Progenitor cell of endocrine pancreas (in vitro differentiated cells): ENCODE measurements at regions not wholly inside any gene's neighbourhood (a gene's known extent, or its start where the extent isn't known, plus 50 kb on each side); places are given as distances from the start of the nearest gene placed in this dataset.

Experiments
- DNase-seq: peaks from one replicate; pipeline ENCODE4 v3.0.0; 2021; ENCODE audit warnings: low spot score; ENCODE audit not compliant: unreplicated experiment
- H3K27ac Mint-ChIP-seq: 2 replicates; pipeline ENCODE4 v1.8.0; 2021; ENCODE audit warnings: mild to moderate bottlenecking, moderate library complexity, mixed read lengths
- H3K27me3 Mint-ChIP-seq: 2 replicates; pipeline ENCODE4 v1.8.0; 2021; ENCODE audit warnings: mixed read lengths
- H3K36me3 Mint-ChIP-seq: 2 replicates; pipeline ENCODE4 v1.8.0; 2022; ENCODE audit warnings: mixed read lengths; ENCODE audit not compliant: insufficient read depth
- H3K4me1 Mint-ChIP-seq: 2 replicates; pipeline ENCODE4 v1.8.0; 2021; ENCODE audit warnings: low read depth, mixed read lengths
- H3K4me3 Mint-ChIP-seq: 2 replicates; pipeline ENCODE4 v1.8.0; 2021; ENCODE audit warnings: low read depth, mild to moderate bottlenecking, moderate library complexity, mixed read lengths
- H3K9me3 Mint-ChIP-seq: 2 replicates; pipeline ENCODE4 v1.8.0; 2021; ENCODE audit warnings: low read depth, mixed read lengths
- TF ChIP-seq, protein P1 (sequence below): fragments of 200-600 bp; sonication (generic); IDR thresholded peaks from one replicate; pipeline ENCODE4 v1.5.0; 2021; ENCODE audit warnings: antibody characterized with exemption, mild to moderate bottlenecking; ENCODE audit not compliant: unreplicated experiment

DNA sequence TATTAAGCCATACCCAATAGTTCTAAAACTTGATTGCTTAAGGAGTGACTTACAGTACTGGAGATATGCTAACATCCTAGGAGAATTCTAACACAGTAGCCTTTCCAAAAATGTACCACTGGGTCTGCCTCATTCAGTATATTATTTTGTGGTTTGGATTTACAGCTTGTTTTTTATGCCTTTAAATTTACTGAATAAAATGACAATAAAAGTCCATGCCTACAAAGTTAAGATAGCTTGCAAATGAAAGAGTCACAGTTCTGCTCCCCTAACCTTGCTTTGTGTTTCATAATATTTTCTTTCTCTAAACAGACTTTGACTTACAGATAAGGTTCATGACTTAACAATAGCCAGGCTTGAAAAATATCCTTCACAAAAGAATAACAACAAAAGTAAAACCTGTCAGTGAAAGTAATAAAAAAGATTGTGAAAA, 951.1 kb upstream of the NUDT12 start:
- no peak overlapping the region for H3K27ac Mint-ChIP-seq
- no peak overlapping the region for H3K4me3 Mint-ChIP-seq
- TF ChIP-seq, protein P1, sequence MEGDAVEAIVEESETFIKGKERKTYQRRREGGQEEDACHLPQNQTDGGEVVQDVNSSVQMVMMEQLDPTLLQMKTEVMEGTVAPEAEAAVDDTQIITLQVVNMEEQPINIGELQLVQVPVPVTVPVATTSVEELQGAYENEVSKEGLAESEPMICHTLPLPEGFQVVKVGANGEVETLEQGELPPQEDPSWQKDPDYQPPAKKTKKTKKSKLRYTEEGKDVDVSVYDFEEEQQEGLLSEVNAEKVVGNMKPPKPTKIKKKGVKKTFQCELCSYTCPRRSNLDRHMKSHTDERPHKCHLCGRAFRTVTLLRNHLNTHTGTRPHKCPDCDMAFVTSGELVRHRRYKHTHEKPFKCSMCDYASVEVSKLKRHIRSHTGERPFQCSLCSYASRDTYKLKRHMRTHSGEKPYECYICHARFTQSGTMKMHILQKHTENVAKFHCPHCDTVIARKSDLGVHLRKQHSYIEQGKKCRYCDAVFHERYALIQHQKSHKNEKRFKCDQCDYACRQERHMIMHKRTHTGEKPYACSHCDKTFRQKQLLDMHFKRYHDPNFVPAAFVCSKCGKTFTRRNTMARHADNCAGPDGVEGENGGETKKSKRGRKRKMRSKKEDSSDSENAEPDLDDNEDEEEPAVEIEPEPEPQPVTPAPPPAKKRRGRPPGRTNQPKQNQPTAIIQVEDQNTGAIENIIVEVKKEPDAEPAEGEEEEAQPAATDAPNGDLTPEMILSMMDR: no peak
- H3K4me1 Mint-ChIP-seq: peaks cover 7% of the 10 kb centered on the region
- no peaks in the 10 kb centered on the region for H3K27me3 Mint-ChIP-seq
- peaks cover 4% of the 10 kb centered on the region for H3K36me3 Mint-ChIP-seq
- H3K9me3 Mint-ChIP-seq: peaks cover 9% of the 10 kb centered on the region
- DNase-seq: no peak

DNA sequence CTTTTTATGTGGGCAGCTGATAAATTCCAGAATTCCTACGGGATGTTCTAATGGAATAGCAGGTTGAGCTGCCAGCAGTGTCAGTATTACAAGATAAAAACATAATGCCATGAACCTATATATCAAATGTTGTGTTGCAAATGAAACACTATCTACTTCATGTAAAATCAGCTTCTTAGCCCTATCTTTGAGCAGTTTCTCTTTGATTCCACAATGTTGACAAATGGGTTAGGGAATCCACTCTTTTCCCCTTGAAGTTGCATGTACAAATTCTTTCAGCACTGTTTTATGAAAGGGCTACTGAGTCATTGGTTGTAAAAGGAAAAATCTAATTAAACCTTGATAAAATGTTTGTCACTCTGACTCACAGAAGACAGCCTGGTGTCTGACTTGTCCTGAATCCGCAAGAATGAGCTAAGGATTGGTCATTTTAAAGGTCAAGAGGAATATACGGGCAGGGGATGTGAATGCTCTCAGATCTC, 950.6 kb upstream of the NUDT12 start:
- peaks cover 9% of the 10 kb centered on the region for H3K9me3 Mint-ChIP-seq
- no peaks in the 10 kb centered on the region for H3K27me3 Mint-ChIP-seq
- no peak overlapping the region for H3K27ac Mint-ChIP-seq
- no peak overlapping the region for H3K4me3 Mint-ChIP-seq
- DNase-seq: no peak
- TF ChIP-seq, protein P1: no peak
- H3K4me1 Mint-ChIP-seq: peaks cover 7% of the 10 kb centered on the region
- peaks cover 4% of the 10 kb centered on the region for H3K36me3 Mint-ChIP-seq

DNA sequence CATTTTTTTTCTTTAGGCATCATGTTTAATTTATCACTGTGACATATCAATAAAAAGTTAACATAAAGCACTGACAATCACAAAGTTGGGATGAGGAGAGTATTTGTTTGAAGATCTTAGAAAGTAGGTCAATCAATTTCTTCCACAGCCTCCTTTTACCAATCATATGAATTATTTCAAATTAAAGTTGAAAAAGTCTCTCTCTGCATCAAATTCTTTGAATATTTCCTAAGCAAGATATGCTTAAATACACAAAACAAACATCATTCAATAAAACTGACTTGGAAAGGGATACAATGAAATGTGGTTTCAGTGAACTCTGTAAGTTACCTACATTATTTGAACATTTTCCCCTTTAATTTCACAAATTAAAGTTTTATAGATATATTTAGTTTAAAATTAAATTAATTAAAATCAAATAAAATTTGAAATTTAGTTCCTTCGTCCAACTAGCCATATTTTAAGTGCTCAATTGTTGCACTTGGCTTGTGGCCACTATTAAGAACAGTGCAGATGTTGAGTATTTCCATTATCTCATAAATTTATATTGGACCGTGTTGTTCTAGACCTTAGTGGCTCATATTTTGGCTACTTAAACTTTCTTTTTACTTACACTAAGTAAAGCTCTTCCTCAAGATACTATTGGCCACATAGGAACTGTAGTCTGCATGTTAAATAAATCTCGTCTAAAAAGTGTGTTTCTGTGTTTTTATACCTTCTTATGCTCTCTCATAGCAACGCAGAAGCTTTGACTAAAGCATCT, 949.7 kb upstream of the NUDT12 start:
- peaks cover 7% of the 10 kb centered on the region for H3K4me1 Mint-ChIP-seq
- no peak overlapping the region for H3K27ac Mint-ChIP-seq
- TF ChIP-seq, protein P1: no peak
- H3K36me3 Mint-ChIP-seq: peaks cover 4% of the 10 kb centered on the region
- no peak overlapping the region for H3K4me3 Mint-ChIP-seq
- peaks cover 9% of the 10 kb centered on the region for H3K9me3 Mint-ChIP-seq
- no peak for DNase-seq
- H3K27me3 Mint-ChIP-seq: no peaks in the 10 kb centered on the region

DNA sequence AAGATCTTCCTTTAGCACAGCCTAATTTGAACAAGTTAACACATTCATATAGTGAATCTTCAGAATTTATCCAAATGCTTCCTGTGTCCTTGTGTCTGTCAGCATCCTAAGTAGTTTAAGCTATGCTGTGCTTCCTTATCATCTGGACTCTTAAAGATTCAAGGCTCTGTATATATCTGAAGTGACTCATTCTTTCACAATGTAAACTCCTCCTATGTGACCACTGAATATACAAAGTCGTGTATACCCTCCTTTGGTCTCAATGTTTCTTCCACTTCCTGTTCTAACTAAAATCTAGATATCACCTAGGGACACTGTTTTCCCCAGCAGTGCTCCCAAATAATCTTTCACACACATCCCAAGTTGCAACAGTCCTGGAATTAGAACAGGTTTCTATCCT, 935.7 kb upstream of the NUDT12 start:
- H3K9me3 Mint-ChIP-seq: peaks cover 6% of the 10 kb centered on the region
- no peaks in the 10 kb centered on the region for H3K36me3 Mint-ChIP-seq
- H3K27ac Mint-ChIP-seq: no peak overlapping the region
- no peaks in the 10 kb centered on the region for H3K27me3 Mint-ChIP-seq
- peaks cover 2% of the 10 kb centered on the region for H3K4me1 Mint-ChIP-seq
- no peak overlapping the region for H3K4me3 Mint-ChIP-seq
- TF ChIP-seq, protein P1: no peak
- no peak for DNase-seq

DNA sequence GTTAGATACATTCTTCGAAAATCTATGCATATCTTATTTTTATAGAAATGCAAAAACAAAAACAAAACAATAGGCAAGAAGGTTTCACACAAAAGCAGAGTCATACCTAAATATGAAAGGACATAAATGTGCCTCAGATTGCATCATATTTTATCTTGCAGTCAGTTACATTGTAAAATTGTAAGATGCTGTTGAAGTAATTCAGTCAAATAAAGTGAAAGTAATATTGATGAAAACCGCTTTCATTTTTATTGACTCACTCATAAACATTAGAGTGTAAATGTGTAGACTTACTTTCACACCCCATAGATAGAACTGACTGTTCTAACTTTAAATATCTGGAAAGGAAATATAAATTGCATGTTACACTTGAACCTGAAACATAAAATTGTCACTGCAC, 931.5 kb upstream of the NUDT12 start:
- Mint-ChIP-seq H3K4me3 (no peak overlapping the region), H3K4me1 (peaks cover 2% of the 10 kb centered on the region), H3K27me3 (no peaks in the 10 kb centered on the region), H3K9me3 (peaks cover 2% of the 10 kb centered on the region), H3K27ac (no peak overlapping the region), H3K36me3 (no peaks in the 10 kb centered on the region)
- TF ChIP-seq, protein P1: no peak
- DNase-seq: no peak
